ENCODE measurements at regions not wholly inside any gene's neighbourhood (a gene's known extent, or its start where the extent isn't known, plus 50 kb on each side); places are given as distances from the start of the nearest gene placed in this dataset.

- TF ChIP-seq CTCF (conservative IDR thresholded peaks at IDR 0.05) (no peak), EZH2 (IDR thresholded peaks at IDR 0.05; ENCODE audit: low read depth) (no peak)
Measured at GRCh38 chr1:238738892-238739291, 647.5 kb upstream of the CHRM3 start.
